ENCODE measurements at regions not wholly inside any gene's neighbourhood (a gene's known extent, or its start where the extent isn't known, plus 50 kb on each side); places are given as distances from the start of the nearest gene placed in this dataset.

- no peak overlapping the region for H3K4me2 ChIP-seq (ENCODE audit: low read depth, low read length, poor library complexity, severe bottlenecking)
- no peak for TF ChIP-seq EZH2phosphoT487 (IDR thresholded peaks at IDR 0.05; ENCODE audit: borderline replicate concordance)
- no peak for TF ChIP-seq CTCF (conservative IDR thresholded peaks at IDR 0.05; ENCODE audit: low read length)
- no peaks in the 10 kb centered on the region for H3K9me2 ChIP-seq (replicated peaks; ENCODE audit: low read depth, low read length)
- no peaks in the 10 kb centered on the region for H3K36me3 ChIP-seq (ENCODE audit: insufficient read depth, low read length)
- H3K4me1 ChIP-seq (ENCODE audit: insufficient read depth, low read length, poor library complexity, severe bottlenecking): no peaks in the 10 kb centered on the region
- H3F3A ChIP-seq (ENCODE audit: low read depth): no peaks in the 10 kb centered on the region
- no peaks in the 10 kb centered on the region for H3K79me2 ChIP-seq (ENCODE audit: insufficient read depth, low read length)
- no peak overlapping the region for H2AFZ ChIP-seq (ENCODE audit: low read length)
- no peaks in the 10 kb centered on the region for H3K9me3 ChIP-seq (ENCODE audit: insufficient read depth, low read depth, low read length)
- no peaks in the 10 kb centered on the region for H4K20me1 ChIP-seq (ENCODE audit: insufficient read depth, low read length, poor library complexity, severe bottlenecking)
- H3K4me3 ChIP-seq (ENCODE audit: low read length, poor library complexity, severe bottlenecking): no peak overlapping the region
- no peak overlapping the region for H3K9ac ChIP-seq (ENCODE audit: low read depth, low read length, poor library complexity, severe bottlenecking)
- no peaks in the 10 kb centered on the region for H3K27me3 ChIP-seq (ENCODE audit: insufficient read depth, low read length, poor library complexity, severe bottlenecking)
These were observed 533.7 kb downstream of the HAPSTR1 start for GRCh38 chr16:9625122-9625521.

- Histone ChIP-seq H3K9me2 (replicated peaks; ENCODE audit: low read depth, low read length) (no peaks in the 10 kb centered on the region), H3K27me3 (ENCODE audit: insufficient read depth, low read length, poor library complexity, severe bottlenecking) (no peaks in the 10 kb centered on the region), H3K79me2 (ENCODE audit: insufficient read depth, low read length) (no peaks in the 10 kb centered on the region), H3F3A (ENCODE audit: low read depth) (no peaks in the 10 kb centered on the region), H3K9ac (ENCODE audit: low read depth, low read length, poor library complexity, severe bottlenecking) (no peak overlapping the region), H3K4me1 (ENCODE audit: insufficient read depth, low read length, poor library complexity, severe bottlenecking) (no peaks in the 10 kb centered on the region), H2AFZ (ENCODE audit: low read length) (no peak overlapping the region), H4K20me1 (ENCODE audit: insufficient read depth, low read length, poor library complexity, severe bottlenecking) (no peaks in the 10 kb centered on the region), H3K4me3 (ENCODE audit: low read length, poor library complexity, severe bottlenecking) (no peak overlapping the region), H3K36me3 (ENCODE audit: insufficient read depth, low read length) (no peaks in the 10 kb centered on the region), H3K9me3 (ENCODE audit: insufficient read depth, low read depth, low read length) (no peaks in the 10 kb centered on the region), H3K4me2 (ENCODE audit: low read depth, low read length, poor library complexity, severe bottlenecking) (no peak overlapping the region)
- no peak for TF ChIP-seq CTCF (conservative IDR thresholded peaks at IDR 0.05; ENCODE audit: low read length)
- no peak for TF ChIP-seq EZH2phosphoT487 (IDR thresholded peaks at IDR 0.05; ENCODE audit: borderline replicate concordance)
These were observed 536.0 kb downstream of the HAPSTR1 start for GRCh38 chr16:9627427-9627826.

GRCh38 chr16:9630119-9630518, 538.7 kb downstream of the HAPSTR1 start:
- H3K4me1 ChIP-seq (ENCODE audit: insufficient read depth, low read length, poor library complexity, severe bottlenecking): no peaks in the 10 kb centered on the region
- H4K20me1 ChIP-seq (ENCODE audit: insufficient read depth, low read length, poor library complexity, severe bottlenecking): no peaks in the 10 kb centered on the region
- no peaks in the 10 kb centered on the region for H3K9me2 ChIP-seq (replicated peaks; ENCODE audit: low read depth, low read length)
- no peak overlapping the region for H3K4me2 ChIP-seq (ENCODE audit: low read depth, low read length, poor library complexity, severe bottlenecking)
- H2AFZ ChIP-seq (ENCODE audit: low read length): no peak overlapping the region
- H3K79me2 ChIP-seq (ENCODE audit: insufficient read depth, low read length): no peaks in the 10 kb centered on the region
- no peaks in the 10 kb centered on the region for H3K36me3 ChIP-seq (ENCODE audit: insufficient read depth, low read length)
- no peak overlapping the region for H3K9ac ChIP-seq (ENCODE audit: low read depth, low read length, poor library complexity, severe bottlenecking)
- TF ChIP-seq EZH2phosphoT487 (IDR thresholded peaks at IDR 0.05; ENCODE audit: borderline replicate concordance): no peak
- no peak for TF ChIP-seq CTCF (conservative IDR thresholded peaks at IDR 0.05; ENCODE audit: low read length)
- no peaks in the 10 kb centered on the region for H3K9me3 ChIP-seq (ENCODE audit: insufficient read depth, low read depth, low read length)
- H3K27me3 ChIP-seq (ENCODE audit: insufficient read depth, low read length, poor library complexity, severe bottlenecking): no peaks in the 10 kb centered on the region
- H3K4me3 ChIP-seq (ENCODE audit: low read length, poor library complexity, severe bottlenecking): no peak overlapping the region
- H3F3A ChIP-seq (ENCODE audit: low read depth): no peaks in the 10 kb centered on the region
